ENCODE measurements at regions not wholly inside any gene's neighbourhood (a gene's known extent, or its start where the extent isn't known, plus 50 kb on each side); places are given as distances from the start of the nearest gene placed in this dataset.

DNA sequence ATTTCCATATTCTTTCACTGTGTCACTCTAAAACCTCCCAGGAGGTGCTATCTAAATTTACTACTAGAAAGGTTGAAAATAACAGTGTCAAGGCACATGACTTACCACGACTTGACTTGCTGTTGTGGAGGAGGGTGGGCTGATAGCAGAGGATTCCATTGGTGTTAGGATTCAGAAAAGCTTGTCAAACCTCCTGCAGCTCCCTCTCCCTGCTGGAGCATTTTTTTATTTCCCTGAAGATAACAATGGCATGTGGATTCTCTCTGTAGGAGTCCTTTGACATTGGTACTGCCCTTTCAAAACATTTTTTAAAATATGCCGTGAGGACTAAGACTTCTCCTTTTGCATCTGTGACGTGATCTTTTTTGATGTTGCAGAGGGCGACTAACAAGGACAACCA, 696.9 kb upstream of the GYPC start:
- no peaks in the 10 kb centered on the region for H3K79me2 ChIP-seq (ENCODE audit: low read length)
- H3K9ac ChIP-seq (ENCODE audit: low read length): no peak overlapping the region
- H3K4me3 ChIP-seq (ENCODE audit: low read length): no peak overlapping the region
- no peak overlapping the region for H3K27ac ChIP-seq (ENCODE audit: low read length)
- H3K4me2 ChIP-seq (ENCODE audit: low read depth, low read length): no peak overlapping the region
- no peak overlapping the region for H2AFZ ChIP-seq (ENCODE audit: low read length)
- no peaks in the 10 kb centered on the region for H3K4me1 ChIP-seq (ENCODE audit: low read length)
- H3F3A ChIP-seq (ENCODE audit: insufficient read depth, low read length): no peaks in the 10 kb centered on the region
- TF ChIP-seq, protein P1, sequence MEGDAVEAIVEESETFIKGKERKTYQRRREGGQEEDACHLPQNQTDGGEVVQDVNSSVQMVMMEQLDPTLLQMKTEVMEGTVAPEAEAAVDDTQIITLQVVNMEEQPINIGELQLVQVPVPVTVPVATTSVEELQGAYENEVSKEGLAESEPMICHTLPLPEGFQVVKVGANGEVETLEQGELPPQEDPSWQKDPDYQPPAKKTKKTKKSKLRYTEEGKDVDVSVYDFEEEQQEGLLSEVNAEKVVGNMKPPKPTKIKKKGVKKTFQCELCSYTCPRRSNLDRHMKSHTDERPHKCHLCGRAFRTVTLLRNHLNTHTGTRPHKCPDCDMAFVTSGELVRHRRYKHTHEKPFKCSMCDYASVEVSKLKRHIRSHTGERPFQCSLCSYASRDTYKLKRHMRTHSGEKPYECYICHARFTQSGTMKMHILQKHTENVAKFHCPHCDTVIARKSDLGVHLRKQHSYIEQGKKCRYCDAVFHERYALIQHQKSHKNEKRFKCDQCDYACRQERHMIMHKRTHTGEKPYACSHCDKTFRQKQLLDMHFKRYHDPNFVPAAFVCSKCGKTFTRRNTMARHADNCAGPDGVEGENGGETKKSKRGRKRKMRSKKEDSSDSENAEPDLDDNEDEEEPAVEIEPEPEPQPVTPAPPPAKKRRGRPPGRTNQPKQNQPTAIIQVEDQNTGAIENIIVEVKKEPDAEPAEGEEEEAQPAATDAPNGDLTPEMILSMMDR (IDR thresholded peaks at IDR 0.05; ENCODE audit: low read length): no peak
- no peak for TF ChIP-seq EZH2 (optimal IDR thresholded peaks at IDR 0.05; ENCODE audit: low read depth, low read length)
- TF ChIP-seq EZH2phosphoT487 (IDR thresholded peaks at IDR 0.05; ENCODE audit: low read length): no peak
- H4K20me1 ChIP-seq (ENCODE audit: insufficient read depth, low read length): no peaks in the 10 kb centered on the region
- no peak for DNase-seq
- H3K9me2 ChIP-seq (replicated peaks; ENCODE audit: insufficient read depth, low read length): no peaks in the 10 kb centered on the region
- H3K9me3 ChIP-seq (replicated peaks; ENCODE audit: insufficient read depth, low read length): no peaks in the 10 kb centered on the region
- H3K36me3 ChIP-seq (replicated peaks; ENCODE audit: insufficient read depth, low read length): no peaks in the 10 kb centered on the region
- H3K27me3 ChIP-seq (replicated peaks; ENCODE audit: insufficient read depth, low read length): no peaks in the 10 kb centered on the region

DNA sequence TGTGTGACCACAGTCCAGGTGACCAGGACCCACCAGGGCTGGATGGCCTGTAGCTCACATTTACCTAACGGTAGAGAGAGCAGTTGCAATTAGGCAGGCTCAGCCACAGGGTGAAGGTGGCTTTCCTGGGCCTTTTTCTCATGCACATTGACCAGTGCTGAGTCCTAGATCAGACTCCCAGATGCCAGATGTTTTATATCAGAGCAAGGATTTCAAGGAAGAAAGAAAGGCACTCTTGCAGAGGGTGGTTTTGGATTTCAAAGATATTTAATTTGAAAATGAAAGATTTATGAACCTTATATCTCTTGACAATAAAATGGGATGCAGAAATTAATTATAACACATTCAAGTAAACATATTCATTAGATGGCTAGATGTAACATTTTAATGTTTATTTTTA, 694.2 kb upstream of the GYPC start:
- no peak overlapping the region for H2AFZ ChIP-seq (ENCODE audit: low read length)
- no peaks in the 10 kb centered on the region for H3K36me3 ChIP-seq (replicated peaks; ENCODE audit: insufficient read depth, low read length)
- no peaks in the 10 kb centered on the region for H3K9me3 ChIP-seq (replicated peaks; ENCODE audit: insufficient read depth, low read length)
- no peaks in the 10 kb centered on the region for H3K9me2 ChIP-seq (replicated peaks; ENCODE audit: insufficient read depth, low read length)
- no peak for DNase-seq
- TF ChIP-seq, protein P1 (IDR thresholded peaks at IDR 0.05; ENCODE audit: low read length): no peak
- H3K27me3 ChIP-seq (replicated peaks; ENCODE audit: insufficient read depth, low read length): no peaks in the 10 kb centered on the region
- H3K4me2 ChIP-seq (ENCODE audit: low read depth, low read length): no peak overlapping the region
- no peak overlapping the region for H3K9ac ChIP-seq (ENCODE audit: low read length)
- no peak overlapping the region for H3K4me3 ChIP-seq (ENCODE audit: low read length)
- H3K79me2 ChIP-seq (ENCODE audit: low read length): no peaks in the 10 kb centered on the region
- no peak overlapping the region for H3K27ac ChIP-seq (ENCODE audit: low read length)
- H4K20me1 ChIP-seq (ENCODE audit: insufficient read depth, low read length): no peaks in the 10 kb centered on the region
- H3K4me1 ChIP-seq (ENCODE audit: low read length): no peaks in the 10 kb centered on the region
- no peaks in the 10 kb centered on the region for H3F3A ChIP-seq (ENCODE audit: insufficient read depth, low read length)

DNA sequence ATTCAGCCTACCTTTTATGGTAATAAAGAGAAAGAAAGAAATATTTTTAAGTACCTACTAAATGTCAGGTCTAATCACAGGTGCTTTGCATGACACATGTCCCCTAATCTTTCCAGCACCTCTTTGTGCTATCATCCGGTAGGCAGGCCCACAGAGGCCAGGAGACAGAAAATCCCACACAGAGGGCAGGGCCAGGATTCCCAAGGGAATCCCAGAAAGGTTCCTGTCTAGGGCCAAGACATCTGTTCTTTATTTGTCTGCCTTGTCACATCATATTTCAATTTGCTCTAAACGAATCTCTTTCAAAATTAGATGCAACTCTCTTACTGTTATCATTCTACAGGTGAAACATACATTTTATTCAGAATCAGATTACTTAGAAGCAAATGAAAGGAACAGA, 676.1 kb upstream of the GYPC start:
- Histone ChIP-seq H3K4me2 (ENCODE audit: low read depth, low read length) (no peak overlapping the region), H3K9ac (ENCODE audit: low read length) (no peak overlapping the region), H2AFZ (ENCODE audit: low read length) (no peak overlapping the region), H4K20me1 (ENCODE audit: insufficient read depth, low read length) (no peaks in the 10 kb centered on the region), H3K9me2 (replicated peaks; ENCODE audit: insufficient read depth, low read length) (no peaks in the 10 kb centered on the region), H3K9me3 (replicated peaks; ENCODE audit: insufficient read depth, low read length) (no peaks in the 10 kb centered on the region), H3K4me1 (ENCODE audit: low read length) (no peaks in the 10 kb centered on the region), H3K79me2 (ENCODE audit: low read length) (no peaks in the 10 kb centered on the region), H3K4me3 (ENCODE audit: low read length) (no peak overlapping the region), H3K27me3 (replicated peaks; ENCODE audit: insufficient read depth, low read length) (no peaks in the 10 kb centered on the region), H3F3A (ENCODE audit: insufficient read depth, low read length) (no peaks in the 10 kb centered on the region), H3K36me3 (replicated peaks; ENCODE audit: insufficient read depth, low read length) (no peaks in the 10 kb centered on the region), H3K27ac (ENCODE audit: low read length) (no peak overlapping the region)
- TF ChIP-seq, protein P1 (IDR thresholded peaks at IDR 0.05; ENCODE audit: low read length): no peak
- TF ChIP-seq EZH2 (optimal IDR thresholded peaks at IDR 0.05; ENCODE audit: low read depth, low read length) (no peak), EZH2phosphoT487 (IDR thresholded peaks at IDR 0.05; ENCODE audit: low read length) (no peak)
- DNase-seq: no peak

DNA sequence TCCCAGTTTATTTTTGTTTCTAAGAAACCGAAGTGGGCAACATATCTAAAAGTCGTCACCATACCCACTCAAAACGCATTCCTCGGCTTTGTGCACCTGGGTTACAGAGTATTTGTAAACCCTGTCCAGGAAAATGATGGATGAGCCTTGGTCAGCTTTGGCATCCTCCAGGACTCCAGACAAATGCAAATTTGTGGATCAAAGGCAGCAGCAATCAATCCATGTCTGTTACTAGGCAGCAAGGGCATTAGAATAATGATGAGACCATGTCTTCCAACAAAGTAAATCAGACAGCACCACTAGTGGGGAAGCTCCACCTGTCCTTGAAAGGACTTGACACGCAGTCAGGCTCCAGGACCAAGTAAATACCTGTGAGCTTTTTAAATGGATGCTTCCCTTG, 672.6 kb upstream of the GYPC start:
- Histone ChIP-seq H3F3A (ENCODE audit: insufficient read depth, low read length) (no peaks in the 10 kb centered on the region), H3K27me3 (replicated peaks; ENCODE audit: insufficient read depth, low read length) (no peaks in the 10 kb centered on the region), H3K9ac (ENCODE audit: low read length) (no peak overlapping the region), H3K9me2 (replicated peaks; ENCODE audit: insufficient read depth, low read length) (no peaks in the 10 kb centered on the region), H3K4me1 (ENCODE audit: low read length) (no peaks in the 10 kb centered on the region), H3K36me3 (replicated peaks; ENCODE audit: insufficient read depth, low read length) (no peaks in the 10 kb centered on the region), H3K4me3 (ENCODE audit: low read length) (no peak overlapping the region), H3K79me2 (ENCODE audit: low read length) (no peaks in the 10 kb centered on the region), H4K20me1 (ENCODE audit: insufficient read depth, low read length) (no peaks in the 10 kb centered on the region), H3K27ac (ENCODE audit: low read length) (no peak overlapping the region), H3K9me3 (replicated peaks; ENCODE audit: insufficient read depth, low read length) (no peaks in the 10 kb centered on the region), H3K4me2 (ENCODE audit: low read depth, low read length) (no peak overlapping the region), H2AFZ (ENCODE audit: low read length) (no peak overlapping the region)
- no peak for DNase-seq
- TF ChIP-seq, protein P1 (IDR thresholded peaks at IDR 0.05; ENCODE audit: low read length): no peak
- no peak for TF ChIP-seq EZH2phosphoT487 (IDR thresholded peaks at IDR 0.05; ENCODE audit: low read length)
- no peak for TF ChIP-seq EZH2 (optimal IDR thresholded peaks at IDR 0.05; ENCODE audit: low read depth, low read length)
